GM12878 (cell line): ENCODE measurements at regions not wholly inside any gene's neighbourhood (a gene's known extent, or its start where the extent isn't known, plus 50 kb on each side); places are given as distances from the start of the nearest gene placed in this dataset.

Experiments used
- BCL11A ChIP-seq: IDR thresholded peaks from 2 replicates; pipeline ENCODE4 v1.6.1; 2011; ENCODE audit warnings: low read depth, low read length
- ELK1 ChIP-seq: IDR thresholded peaks from 2 replicates; pipeline ENCODE4 v1.6.1; 2012; ENCODE audit warnings: low read depth, low read length, improper control_type of control experiment
- HSF1 ChIP-seq: fragments of 150-350 bp; IDR thresholded peaks from 2 replicates; pipeline ENCODE4 v1.6.1; 2014; ENCODE audit warnings: mild to moderate bottlenecking, low read depth, low read length
- JUND ChIP-seq: IDR thresholded peaks from 2 replicates; pipeline ENCODE4 v1.6.1; 2012; ENCODE audit warnings: low read depth, mild to moderate bottlenecking, low read length, improper control_type of control experiment, moderate library complexity
- NKRF ChIP-seq: fragments of 450-650 bp; conservative IDR thresholded peaks from 2 replicates; pipeline ENCODE4 v1.6.1; 2017; ENCODE audit warnings: mild to moderate bottlenecking, moderate library complexity
- ZSCAN29 ChIP-seq: fragments of 450-650 bp; IDR thresholded peaks from 2 replicates; pipeline ENCODE4 v1.6.1; 2017; ENCODE audit warnings: mild to moderate bottlenecking, moderate library complexity
- TF ChIP-seq, protein P1 (sequence below): fragments of 450-650 bp; IDR thresholded peaks from 2 replicates; pipeline ENCODE4 v1.6.1; 2018; ENCODE audit warnings: borderline replicate concordance, mild to moderate bottlenecking; ENCODE audit not compliant: partially characterized antibody

DNA sequence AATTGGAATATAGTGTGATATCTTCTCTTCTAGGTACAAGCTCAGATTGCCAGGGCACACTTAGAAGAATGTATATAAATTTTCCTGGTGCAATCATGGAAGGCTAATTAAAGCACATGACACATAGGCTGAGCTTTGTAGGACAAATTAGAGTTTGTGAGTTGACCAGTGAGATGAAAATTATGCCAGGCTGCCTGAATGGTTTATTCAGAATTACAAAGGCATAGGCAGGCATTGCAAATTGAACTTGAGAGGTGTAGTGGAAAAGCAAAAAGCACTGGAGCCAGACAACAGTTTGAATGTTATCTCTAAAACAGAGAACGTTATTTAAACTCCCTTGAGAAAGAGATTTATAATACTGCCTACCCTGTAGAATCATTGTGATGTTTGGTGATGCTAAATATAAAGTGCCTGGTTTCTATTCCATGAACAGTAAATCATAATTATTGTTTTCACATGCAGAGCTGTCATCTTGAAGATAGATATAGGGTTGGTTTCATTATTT lies 712.1 kb downstream of the TBC1D32 start (continued):
- TF ChIP-seq NKRF: no peak
- no peak for TF ChIP-seq JUND
- no peak for TF ChIP-seq BCL11A
- no peak for TF ChIP-seq HSF1
- no peak for TF ChIP-seq ELK1
- no peak for TF ChIP-seq ZSCAN29
- TF ChIP-seq, protein P1, sequence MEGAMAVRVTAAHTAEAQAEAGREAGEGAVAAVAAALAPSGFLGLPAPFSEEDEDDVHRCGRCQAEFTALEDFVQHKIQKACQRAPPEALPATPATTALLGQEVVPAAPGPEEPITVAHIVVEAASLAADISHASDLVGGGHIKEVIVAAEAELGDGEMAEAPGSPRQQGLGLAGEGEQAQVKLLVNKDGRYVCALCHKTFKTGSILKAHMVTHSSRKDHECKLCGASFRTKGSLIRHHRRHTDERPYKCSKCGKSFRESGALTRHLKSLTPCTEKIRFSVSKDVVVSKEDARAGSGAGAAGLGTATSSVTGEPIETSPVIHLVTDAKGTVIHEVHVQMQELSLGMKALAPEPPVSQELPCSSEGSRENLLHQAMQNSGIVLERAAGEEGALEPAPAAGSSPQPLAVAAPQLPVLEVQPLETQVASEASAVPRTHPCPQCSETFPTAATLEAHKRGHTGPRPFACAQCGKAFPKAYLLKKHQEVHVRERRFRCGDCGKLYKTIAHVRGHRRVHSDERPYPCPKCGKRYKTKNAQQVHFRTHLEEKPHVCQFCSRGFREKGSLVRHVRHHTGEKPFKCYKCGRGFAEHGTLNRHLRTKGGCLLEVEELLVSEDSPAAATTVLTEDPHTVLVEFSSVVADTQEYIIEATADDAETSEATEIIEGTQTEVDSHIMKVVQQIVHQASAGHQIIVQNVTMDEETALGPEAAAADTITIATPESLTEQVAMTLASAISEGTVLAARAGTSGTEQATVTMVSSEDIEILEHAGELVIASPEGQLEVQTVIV: no peak
